ENCODE measurements at regions not wholly inside any gene's neighbourhood (a gene's known extent, or its start where the extent isn't known, plus 50 kb on each side); places are given as distances from the start of the nearest gene placed in this dataset.

DNA sequence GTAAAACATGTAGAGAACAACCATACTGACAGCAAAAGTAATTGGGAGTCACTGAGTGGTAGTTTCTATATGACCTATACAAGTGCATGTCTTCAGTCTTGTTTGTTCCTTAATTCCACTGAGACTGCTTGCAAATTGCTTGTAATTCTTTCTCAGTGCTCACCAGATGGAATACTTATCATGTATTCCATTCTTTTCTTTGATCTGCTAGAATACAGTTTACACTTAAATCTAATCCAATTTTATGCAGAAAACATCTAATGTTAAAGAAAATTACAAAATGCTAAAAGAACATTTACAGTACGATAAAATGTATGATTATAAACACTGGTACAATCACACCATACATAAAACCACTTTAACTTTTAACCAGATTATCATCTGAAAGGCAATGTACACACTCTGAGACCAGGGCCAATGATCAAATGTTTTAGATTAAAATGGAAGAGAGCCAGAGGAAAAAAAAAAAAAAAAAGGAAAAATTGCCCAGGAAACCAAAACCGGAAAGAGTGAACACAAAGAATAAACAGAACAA, 741.4 kb downstream of the FAT4 start:
- ATAC-seq (ENCODE audit: insufficient read depth, low FRiP score) (no peak), DNase-seq (peak in 2 of 3 donors; percentile 79 to 92)

GRCh38 chr4:126057371-126057770, 742.6 kb downstream of the FAT4 start:
- Histone ChIP-seq H3K4me1 (ENCODE audit: control insufficient read depth in 5 of 5, insufficient read depth in 5 of 5, low read length in 5 of 5) (peaks cover 0 to 21% (median 0%) of the 10 kb centered on the region in 5 donors), H3K9me3 (ENCODE audit: control insufficient read depth in 4 of 4, insufficient read depth in 3 of 4, low read length in 3 of 4) (peaks cover 0 to 4% (median 0%) of the 10 kb centered on the region in 4 donors), H3K36me3 (ENCODE audit: control insufficient read depth in 4 of 4, insufficient read depth in 4 of 4, low read length in 4 of 4) (no peaks in the 10 kb centered on the region), H3K27me3 (ENCODE audit: control insufficient read depth in 3 of 3, insufficient read depth in 3 of 3, low read length in 2 of 3) (no peaks in the 10 kb centered on the region), H3K9ac (ENCODE audit: insufficient read depth in 1 of 2, low read length in 2 of 2) (no peak overlapping the region), H3K27ac (ENCODE audit: low read depth in 1 of 2, low read length in 1 of 2) (no peak overlapping the region), H3K4me3 (no peak overlapping the region)
- TF ChIP-seq, protein P1, sequence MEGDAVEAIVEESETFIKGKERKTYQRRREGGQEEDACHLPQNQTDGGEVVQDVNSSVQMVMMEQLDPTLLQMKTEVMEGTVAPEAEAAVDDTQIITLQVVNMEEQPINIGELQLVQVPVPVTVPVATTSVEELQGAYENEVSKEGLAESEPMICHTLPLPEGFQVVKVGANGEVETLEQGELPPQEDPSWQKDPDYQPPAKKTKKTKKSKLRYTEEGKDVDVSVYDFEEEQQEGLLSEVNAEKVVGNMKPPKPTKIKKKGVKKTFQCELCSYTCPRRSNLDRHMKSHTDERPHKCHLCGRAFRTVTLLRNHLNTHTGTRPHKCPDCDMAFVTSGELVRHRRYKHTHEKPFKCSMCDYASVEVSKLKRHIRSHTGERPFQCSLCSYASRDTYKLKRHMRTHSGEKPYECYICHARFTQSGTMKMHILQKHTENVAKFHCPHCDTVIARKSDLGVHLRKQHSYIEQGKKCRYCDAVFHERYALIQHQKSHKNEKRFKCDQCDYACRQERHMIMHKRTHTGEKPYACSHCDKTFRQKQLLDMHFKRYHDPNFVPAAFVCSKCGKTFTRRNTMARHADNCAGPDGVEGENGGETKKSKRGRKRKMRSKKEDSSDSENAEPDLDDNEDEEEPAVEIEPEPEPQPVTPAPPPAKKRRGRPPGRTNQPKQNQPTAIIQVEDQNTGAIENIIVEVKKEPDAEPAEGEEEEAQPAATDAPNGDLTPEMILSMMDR (IDR thresholded peaks at IDR 0.05; ENCODE audit: control extremely low read depth, extremely low read depth), result no peak
- ATAC-seq (ENCODE audit: insufficient read depth, low FRiP score), result no peak
- DNase-seq, result no peak

More for the DNA sequence above, 741.4 kb downstream of the FAT4 start:
- H3K36me3 ChIP-seq (ENCODE audit: control insufficient read depth in 4 of 4, insufficient read depth in 4 of 4, low read length in 4 of 4), result no peaks in the 10 kb centered on the region
- H3K27me3 ChIP-seq (ENCODE audit: control insufficient read depth in 3 of 3, insufficient read depth in 3 of 3, low read length in 2 of 3), result no peaks in the 10 kb centered on the region
- WGBS, 2 donors, result 36 to 39% methylated on average over 2 of the region's 2 CpGs
- no peak overlapping the region for H3K4me3 ChIP-seq
- TF ChIP-seq, protein P1 (IDR thresholded peaks at IDR 0.05; ENCODE audit: control extremely low read depth, extremely low read depth), result no peak
- H3K9me3 ChIP-seq (ENCODE audit: control insufficient read depth in 4 of 4, insufficient read depth in 3 of 4, low read length in 3 of 4), result peaks cover 0 to 4% (median 0%) of the 10 kb centered on the region in 4 donors
- H3K27ac ChIP-seq (ENCODE audit: low read depth in 1 of 2, low read length in 1 of 2), result no peak overlapping the region
- peaks cover 0 to 30% (median 0%) of the 10 kb centered on the region in 5 donors for H3K4me1 ChIP-seq (ENCODE audit: control insufficient read depth in 5 of 5, insufficient read depth in 5 of 5, low read length in 5 of 5)
- H3K9ac ChIP-seq (ENCODE audit: insufficient read depth in 1 of 2, low read length in 2 of 2), result no peak overlapping the region

GRCh38 chr4:126058596-126058995, 743.8 kb downstream of the FAT4 start:
- TF ChIP-seq, protein P1 (IDR thresholded peaks at IDR 0.05; ENCODE audit: control extremely low read depth, extremely low read depth), result no peak
- Histone ChIP-seq H3K27ac (ENCODE audit: low read depth in 1 of 2, low read length in 1 of 2) (no peak overlapping the region), H3K27me3 (ENCODE audit: control insufficient read depth in 3 of 3, insufficient read depth in 3 of 3, low read length in 2 of 3) (no peaks in the 10 kb centered on the region), H3K9ac (ENCODE audit: insufficient read depth in 1 of 2, low read length in 2 of 2) (no peak overlapping the region), H3K36me3 (ENCODE audit: control insufficient read depth in 4 of 4, insufficient read depth in 4 of 4, low read length in 4 of 4) (no peaks in the 10 kb centered on the region), H3K4me3 (no peak overlapping the region), H3K4me1 (ENCODE audit: control insufficient read depth in 5 of 5, insufficient read depth in 5 of 5, low read length in 5 of 5) (peaks cover 0 to 14% (median 0%) of the 10 kb centered on the region in 5 donors), H3K9me3 (ENCODE audit: control insufficient read depth in 4 of 4, insufficient read depth in 3 of 4, low read length in 3 of 4) (peaks cover 0 to 4% (median 0%) of the 10 kb centered on the region in 4 donors)
- DNase-seq (no peak), ATAC-seq (ENCODE audit: insufficient read depth, low FRiP score) (no peak)
- 85 to 88% methylated on average over 2 of the region's 2 CpGs for WGBS, 2 donors

GRCh38 chr4:126061655-126062054, 746.9 kb downstream of the FAT4 start:
- Histone ChIP-seq H3K36me3 (ENCODE audit: control insufficient read depth in 4 of 4, insufficient read depth in 4 of 4, low read length in 4 of 4) (no peaks in the 10 kb centered on the region), H3K9ac (ENCODE audit: insufficient read depth in 1 of 2, low read length in 2 of 2) (no peak overlapping the region), H3K4me1 (ENCODE audit: control insufficient read depth in 5 of 5, insufficient read depth in 5 of 5, low read length in 5 of 5) (peaks cover 0 to 2% (median 0%) of the 10 kb centered on the region in 5 donors), H3K27me3 (ENCODE audit: control insufficient read depth in 3 of 3, insufficient read depth in 3 of 3, low read length in 2 of 3) (no peaks in the 10 kb centered on the region), H3K9me3 (ENCODE audit: control insufficient read depth in 4 of 4, insufficient read depth in 3 of 4, low read length in 3 of 4) (peaks cover 0 to 4% (median 1%) of the 10 kb centered on the region in 4 donors), H3K27ac (ENCODE audit: low read depth in 1 of 2, low read length in 1 of 2) (no peak overlapping the region), H3K4me3 (no peak overlapping the region)
- DNase-seq (no peak), ATAC-seq (ENCODE audit: insufficient read depth, low FRiP score) (no peak)
- WGBS, 2 donors, result 94 to 97% methylated on average over 4 of the region's 4 CpGs
- TF ChIP-seq, protein P1 (IDR thresholded peaks at IDR 0.05; ENCODE audit: control extremely low read depth, extremely low read depth), result no peak

Measured in lung (tissue), 11 donors.